ENCODE measurements at regions not wholly inside any gene's neighbourhood (a gene's known extent, or its start where the extent isn't known, plus 50 kb on each side); places are given as distances from the start of the nearest gene placed in this dataset.

GRCh38 chr11:101401245-101401644, 182.6 kb downstream of the TRPC6 start:
- peaks cover 0 to 2% (median 0%) of the 10 kb centered on the region in 3 donors for H3K27me3 Mint-ChIP-seq (ENCODE audit: low read depth in 3 of 3)
- H3K9me3 Mint-ChIP-seq = peaks cover 8 to 54% (median 16%) of the 10 kb centered on the region in 6 donors
- no peak overlapping the region for H3K4me3 Mint-ChIP-seq
- no peak for DNase-seq
- no peak overlapping the region for H3K27ac Mint-ChIP-seq
- no peaks in the 10 kb centered on the region for H3K36me3 Mint-ChIP-seq
- no peaks in the 10 kb centered on the region for H3K4me1 Mint-ChIP-seq

- H3K4me3 Mint-ChIP-seq = no peak overlapping the region
- no peaks in the 10 kb centered on the region for H3K4me1 Mint-ChIP-seq
- H3K27ac Mint-ChIP-seq = no peak overlapping the region
- peaks cover 11 to 60% (median 18%) of the 10 kb centered on the region in 6 donors for H3K9me3 Mint-ChIP-seq
- H3K36me3 Mint-ChIP-seq = no peaks in the 10 kb centered on the region
- peaks cover 0 to 2% (median 0%) of the 10 kb centered on the region in 3 donors for H3K27me3 Mint-ChIP-seq (ENCODE audit: low read depth in 3 of 3)
- no peak for DNase-seq
Observed at GRCh38 chr11:101397979-101398378, 185.8 kb downstream of the TRPC6 start.

- no peak overlapping the region for H3K4me3 Mint-ChIP-seq
- H3K27ac Mint-ChIP-seq = no peak overlapping the region
- DNase-seq = no peak
- H3K27me3 Mint-ChIP-seq (ENCODE audit: low read depth in 3 of 3) = no peaks in the 10 kb centered on the region
- peaks cover under 1 to 35% (median 6%) of the 10 kb centered on the region in 6 donors for H3K9me3 Mint-ChIP-seq
- no peaks in the 10 kb centered on the region for H3K4me1 Mint-ChIP-seq
- peaks cover 0 to 4% (median 0%) of the 10 kb centered on the region in 3 donors for H3K36me3 Mint-ChIP-seq
Observed at GRCh38 chr11:101390539-101390938, 193.3 kb downstream of the TRPC6 start.

GRCh38 chr11:101369835-101370234, 214.0 kb downstream of the TRPC6 start:
- Mint-ChIP-seq H3K27ac (no peak overlapping the region), H3K27me3 (ENCODE audit: low read depth in 3 of 3) (peaks cover 0 to 2% (median 0%) of the 10 kb centered on the region in 3 donors), H3K9me3 (peaks cover 15 to 33% (median 24%) of the 10 kb centered on the region in 6 donors), H3K36me3 (peaks cover 0 to 3% (median 0%) of the 10 kb centered on the region in 3 donors), H3K4me3 (no peak overlapping the region), H3K4me1 (no peaks in the 10 kb centered on the region)
- no peak for DNase-seq

- Mint-ChIP-seq H3K9me3 (peaks cover 12 to 33% (median 21%) of the 10 kb centered on the region in 6 donors), H3K36me3 (peaks cover 0 to 3% (median 0%) of the 10 kb centered on the region in 3 donors), H3K27me3 (ENCODE audit: low read depth in 3 of 3) (peaks cover 0 to 2% (median 0%) of the 10 kb centered on the region in 3 donors), H3K4me3 (no peak overlapping the region), H3K27ac (no peak overlapping the region), H3K4me1 (no peaks in the 10 kb centered on the region)
- no peak for DNase-seq
Observed at GRCh38 chr11:101363706-101364275, 220.0 kb downstream of the TRPC6 start.

- no peak overlapping the region for H3K27ac Mint-ChIP-seq
- no peak for DNase-seq
- H3K4me3 Mint-ChIP-seq = no peak overlapping the region
- H3K36me3 Mint-ChIP-seq = peaks cover 0 to 3% (median 0%) of the 10 kb centered on the region in 3 donors
- H3K9me3 Mint-ChIP-seq = peaks cover 11 to 43% (median 22%) of the 10 kb centered on the region in 6 donors
- peaks cover 0 to 2% (median 0%) of the 10 kb centered on the region in 3 donors for H3K27me3 Mint-ChIP-seq (ENCODE audit: low read depth in 3 of 3)
- H3K4me1 Mint-ChIP-seq = no peaks in the 10 kb centered on the region
Observed at GRCh38 chr11:101362643-101363042, 221.2 kb downstream of the TRPC6 start.

GRCh38 chr11:101357771-101358170, 226.0 kb downstream of the TRPC6 start:
- Mint-ChIP-seq H3K9me3 (peaks cover 6 to 43% (median 15%) of the 10 kb centered on the region in 6 donors), H3K4me3 (no peak overlapping the region), H3K4me1 (no peaks in the 10 kb centered on the region), H3K27me3 (ENCODE audit: low read depth in 3 of 3) (no peaks in the 10 kb centered on the region), H3K36me3 (no peaks in the 10 kb centered on the region), H3K27ac (no peak overlapping the region)
- no peak for DNase-seq

GRCh38 chr11:101354801-101355200, 225.2 kb upstream of the PGR start:
- H3K27me3 Mint-ChIP-seq (ENCODE audit: low read depth in 3 of 3) = no peaks in the 10 kb centered on the region
- H3K4me3 Mint-ChIP-seq = no peak overlapping the region
- no peak overlapping the region for H3K27ac Mint-ChIP-seq
- no peak for DNase-seq
- no peaks in the 10 kb centered on the region for H3K36me3 Mint-ChIP-seq
- peaks cover 5 to 41% (median 15%) of the 10 kb centered on the region in 6 donors for H3K9me3 Mint-ChIP-seq
- no peaks in the 10 kb centered on the region for H3K4me1 Mint-ChIP-seq

- Mint-ChIP-seq H3K9me3 (peaks cover 6 to 49% (median 27%) of the 10 kb centered on the region in 6 donors), H3K27me3 (ENCODE audit: low read depth in 3 of 3) (no peaks in the 10 kb centered on the region), H3K27ac (no peak overlapping the region), H3K4me3 (no peak overlapping the region), H3K36me3 (peaks cover 0 to 4% (median 3%) of the 10 kb centered on the region in 3 donors), H3K4me1 (no peaks in the 10 kb centered on the region)
- DNase-seq = no peak
Observed at GRCh38 chr11:101348786-101349185, 219.2 kb upstream of the PGR start.

- Mint-ChIP-seq H3K4me1 (no peaks in the 10 kb centered on the region), H3K27me3 (ENCODE audit: low read depth in 3 of 3) (no peaks in the 10 kb centered on the region), H3K9me3 (peaks cover 6 to 48% (median 26%) of the 10 kb centered on the region in 6 donors), H3K4me3 (no peak overlapping the region), H3K36me3 (peaks cover 0 to 7% (median 4%) of the 10 kb centered on the region in 3 donors), H3K27ac (no peak overlapping the region)
- DNase-seq = no peak
Observed at GRCh38 chr11:101346591-101346990, 217.0 kb upstream of the PGR start.

GRCh38 chr11:101345891-101346290, 216.3 kb upstream of the PGR start:
- Mint-ChIP-seq H3K4me3 (no peak overlapping the region), H3K27me3 (ENCODE audit: low read depth in 3 of 3) (no peaks in the 10 kb centered on the region), H3K4me1 (no peaks in the 10 kb centered on the region), H3K36me3 (peaks cover 0 to 7% (median 4%) of the 10 kb centered on the region in 3 donors), H3K27ac (no peak overlapping the region), H3K9me3 (peaks cover 6 to 55% (median 26%) of the 10 kb centered on the region in 6 donors)
- DNase-seq = no peak

GRCh38 chr11:101342307-101342706, 212.7 kb upstream of the PGR start:
- no peaks in the 10 kb centered on the region for H3K4me1 Mint-ChIP-seq
- H3K9me3 Mint-ChIP-seq = peaks cover 6 to 58% (median 20%) of the 10 kb centered on the region in 6 donors

GRCh38 chr11:101341578-101341977, 212.0 kb upstream of the PGR start:
- Mint-ChIP-seq H3K27ac (no peak overlapping the region), H3K4me3 (no peak overlapping the region), H3K27me3 (ENCODE audit: low read depth in 3 of 3) (no peaks in the 10 kb centered on the region), H3K4me1 (no peaks in the 10 kb centered on the region), H3K36me3 (peaks cover 0 to 7% (median 0%) of the 10 kb centered on the region in 3 donors), H3K9me3 (peaks cover 6 to 56% (median 19%) of the 10 kb centered on the region in 6 donors)
- no peak for DNase-seq

More at GRCh38 chr11:101342307-101342706, 212.7 kb upstream of the PGR start:
- Mint-ChIP-seq H3K4me3 (no peak overlapping the region), H3K27me3 (ENCODE audit: low read depth in 3 of 3) (no peaks in the 10 kb centered on the region), H3K27ac (no peak overlapping the region), H3K36me3 (peaks cover 0 to 7% (median 0%) of the 10 kb centered on the region in 3 donors)
- no peak for DNase-seq

- Mint-ChIP-seq H3K9me3 (peaks cover 2 to 27% (median 17%) of the 10 kb centered on the region in 6 donors), H3K36me3 (no peaks in the 10 kb centered on the region), H3K27ac (no peak overlapping the region), H3K4me3 (no peak overlapping the region), H3K4me1 (no peaks in the 10 kb centered on the region), H3K27me3 (ENCODE audit: low read depth in 3 of 3) (no peaks in the 10 kb centered on the region)
- no peak for DNase-seq
Observed at GRCh38 chr11:101336858-101337257, 207.2 kb upstream of the PGR start.

GRCh38 chr11:101336155-101336554, 206.5 kb upstream of the PGR start:
- Mint-ChIP-seq H3K27me3 (ENCODE audit: low read depth in 3 of 3) (no peaks in the 10 kb centered on the region), H3K4me1 (no peaks in the 10 kb centered on the region), H3K9me3 (peaks cover 2 to 26% (median 19%) of the 10 kb centered on the region in 6 donors)

More at GRCh38 chr11:101336155-101336554, 206.5 kb upstream of the PGR start:
- Mint-ChIP-seq H3K4me3 (no peak overlapping the region), H3K27ac (no peak overlapping the region), H3K36me3 (no peaks in the 10 kb centered on the region)
- DNase-seq = no peak

Measured in immature natural killer cell (primary cell).